ENCODE measurements at regions not wholly inside any gene's neighbourhood (a gene's known extent, or its start where the extent isn't known, plus 50 kb on each side); places are given as distances from the start of the nearest gene placed in this dataset.

- Histone ChIP-seq H4K20me1 (ENCODE audit: low read depth, low read length) (no peaks in the 10 kb centered on the region), H3K9ac (ENCODE audit: low read length) (peak overlapping the region; percentile 36), H3K4me2 (ENCODE audit: low read depth, low read length, poor library complexity, severe bottlenecking) (peak overlapping the region; percentile 74), H3K9me3 (ENCODE audit: insufficient read depth, low read length) (no peaks in the 10 kb centered on the region), H3K9me2 (replicated peaks; ENCODE audit: insufficient read depth, low read length) (no peaks in the 10 kb centered on the region), H3K79me2 (ENCODE audit: insufficient read depth, low read length) (no peaks in the 10 kb centered on the region), H2AFZ (ENCODE audit: low read depth, low read length, severe bottlenecking) (peak overlapping the region; percentile 79), H3F3A (ENCODE audit: insufficient read depth) (no peaks in the 10 kb centered on the region), H3K4me3 (ENCODE audit: insufficient read depth, low read length, poor library complexity, severe bottlenecking) (peak overlapping the region; percentile 49), H3K27me3 (ENCODE audit: low read length) (no peaks in the 10 kb centered on the region), H3K27ac (ENCODE audit: low read depth, low read length) (no peak overlapping the region), H3K36me3 (ENCODE audit: low read length) (no peaks in the 10 kb centered on the region; the same call in 1 of the 2 replicates)
- TF ChIP-seq EZH2phosphoT487 (conservative IDR thresholded peaks at IDR 0.05; ENCODE audit: low read length), result no peak
- TF ChIP-seq CTCF (IDR thresholded peaks at IDR 0.05; ENCODE audit: insufficient read depth, low read length, poor library complexity, severe bottlenecking), result no peak
Observed at GRCh38 chr1:81238129-81238528, 562.6 kb upstream of the ADGRL2 start.

- no peaks in the 10 kb centered on the region for H4K20me1 ChIP-seq (ENCODE audit: low read depth, low read length)
- no peak overlapping the region for H3K27ac ChIP-seq (ENCODE audit: low read depth, low read length)
- H3K79me2 ChIP-seq (ENCODE audit: insufficient read depth, low read length), result no peaks in the 10 kb centered on the region
- peak overlapping the region; percentile 79 for H2AFZ ChIP-seq (ENCODE audit: low read depth, low read length, severe bottlenecking)
- no peaks in the 10 kb centered on the region for H3F3A ChIP-seq (ENCODE audit: insufficient read depth)
- peak overlapping the region; percentile 74 for H3K4me2 ChIP-seq (ENCODE audit: low read depth, low read length, poor library complexity, severe bottlenecking)
- H3K9me3 ChIP-seq (ENCODE audit: insufficient read depth, low read length), result no peaks in the 10 kb centered on the region
- no peaks in the 10 kb centered on the region for H3K9me2 ChIP-seq (replicated peaks; ENCODE audit: insufficient read depth, low read length)
- no peak for TF ChIP-seq CTCF (IDR thresholded peaks at IDR 0.05; ENCODE audit: insufficient read depth, low read length, poor library complexity, severe bottlenecking)
- TF ChIP-seq EZH2phosphoT487 (conservative IDR thresholded peaks at IDR 0.05; ENCODE audit: low read length), result no peak
- H3K4me3 ChIP-seq (ENCODE audit: insufficient read depth, low read length, poor library complexity, severe bottlenecking), result peak overlapping the region; percentile 49
- peak overlapping the region; percentile 36 for H3K9ac ChIP-seq (ENCODE audit: low read length)
- no peaks in the 10 kb centered on the region; the same call in 1 of the 2 replicates for H3K36me3 ChIP-seq (ENCODE audit: low read length)
- no peaks in the 10 kb centered on the region for H3K27me3 ChIP-seq (ENCODE audit: low read length)
Observed at GRCh38 chr1:81237473-81238089, 563.2 kb upstream of the ADGRL2 start.

- Histone ChIP-seq H3K9me2 (replicated peaks; ENCODE audit: insufficient read depth, low read length) (no peaks in the 10 kb centered on the region), H3K79me2 (ENCODE audit: insufficient read depth, low read length) (no peaks in the 10 kb centered on the region), H3K27me3 (ENCODE audit: low read length) (no peaks in the 10 kb centered on the region), H4K20me1 (ENCODE audit: low read depth, low read length) (no peaks in the 10 kb centered on the region), H3F3A (ENCODE audit: insufficient read depth) (no peaks in the 10 kb centered on the region), H3K9ac (ENCODE audit: low read length) (no peak overlapping the region), H2AFZ (ENCODE audit: low read depth, low read length, severe bottlenecking) (no peak overlapping the region), H3K36me3 (ENCODE audit: low read length) (no peaks in the 10 kb centered on the region; the same call in 1 of the 2 replicates), H3K4me2 (ENCODE audit: low read depth, low read length, poor library complexity, severe bottlenecking) (no peak overlapping the region), H3K4me3 (ENCODE audit: insufficient read depth, low read length, poor library complexity, severe bottlenecking) (no peak overlapping the region), H3K27ac (ENCODE audit: low read depth, low read length) (no peak overlapping the region), H3K9me3 (ENCODE audit: insufficient read depth, low read length) (no peaks in the 10 kb centered on the region)
- TF ChIP-seq EZH2phosphoT487 (conservative IDR thresholded peaks at IDR 0.05; ENCODE audit: low read length) (no peak), CTCF (IDR thresholded peaks at IDR 0.05; ENCODE audit: insufficient read depth, low read length, poor library complexity, severe bottlenecking) (no peak)
Observed at GRCh38 chr1:81234237-81234636, 566.5 kb upstream of the ADGRL2 start.

Data from SU-DHL-6 (cell line).